ENCODE measurements at regions not wholly inside any gene's neighbourhood (a gene's known extent, or its start where the extent isn't known, plus 50 kb on each side); places are given as distances from the start of the nearest gene placed in this dataset.

- DNase-seq (ENCODE audit: low read depth, low spot score), result no peak
These were observed 333.7 kb upstream of the FANCL start for GRCh38 chr2:58574873-58575272.

DNA sequence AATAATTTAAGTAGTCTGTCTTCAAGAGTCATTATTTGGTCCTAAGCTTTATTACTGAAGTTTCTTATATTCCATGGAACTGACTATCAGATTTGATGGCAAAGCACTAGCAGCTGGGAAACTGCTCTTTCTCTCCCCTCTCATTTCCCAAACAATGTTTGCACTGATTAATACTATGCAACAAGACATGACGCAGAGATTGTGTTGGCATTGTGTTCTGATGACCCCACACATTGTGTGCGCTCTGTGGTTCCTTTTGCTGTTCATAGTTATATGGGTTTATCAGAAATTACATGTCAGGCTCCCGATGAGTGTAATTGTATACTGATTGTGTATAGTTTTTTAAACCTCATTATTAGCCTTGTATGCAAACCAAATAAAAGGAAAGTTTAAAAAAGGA is 331.6 kb upstream of the FANCL start:
- no peak for DNase-seq (ENCODE audit: low read depth, low spot score)

DNA sequence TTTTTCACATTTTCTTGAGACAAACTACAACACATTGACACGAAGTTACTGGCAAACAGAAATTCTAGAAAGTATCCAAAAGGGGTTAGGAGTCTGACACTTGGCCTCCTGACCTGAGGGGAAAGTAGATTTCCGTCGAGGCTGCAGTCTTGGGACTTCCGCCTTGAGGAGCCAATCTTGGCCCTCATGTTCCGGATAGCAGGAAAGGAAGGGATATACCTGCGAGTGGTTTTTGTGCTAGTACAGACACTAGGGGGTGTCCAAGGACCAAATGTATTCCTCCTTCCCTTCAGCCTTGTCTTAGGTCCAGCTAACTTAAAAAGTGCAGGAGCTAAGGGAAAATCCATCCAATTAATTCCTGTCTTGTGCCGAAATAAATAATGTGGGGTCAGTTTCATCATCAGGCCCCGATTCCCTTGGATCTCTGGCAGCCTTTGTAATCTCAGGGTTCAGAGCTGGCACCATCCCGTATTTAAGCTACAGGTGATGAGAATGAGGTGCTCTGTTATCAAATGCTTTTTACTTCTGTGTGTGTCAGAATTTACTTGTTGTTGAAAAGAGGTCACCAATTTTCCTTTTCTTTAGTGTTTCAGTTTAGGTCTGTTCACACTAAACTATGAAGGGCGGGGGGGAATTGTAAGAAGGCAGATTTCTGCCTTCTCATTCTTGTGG is 330.2 kb upstream of the FANCL start:
- DNase-seq (ENCODE audit: low read depth, low spot score), result peak; percentile 30

- DNase-seq (ENCODE audit: low read depth, low spot score), result no peak
These were observed 328.5 kb upstream of the FANCL start for GRCh38 chr2:58569475-58570185.

DNA sequence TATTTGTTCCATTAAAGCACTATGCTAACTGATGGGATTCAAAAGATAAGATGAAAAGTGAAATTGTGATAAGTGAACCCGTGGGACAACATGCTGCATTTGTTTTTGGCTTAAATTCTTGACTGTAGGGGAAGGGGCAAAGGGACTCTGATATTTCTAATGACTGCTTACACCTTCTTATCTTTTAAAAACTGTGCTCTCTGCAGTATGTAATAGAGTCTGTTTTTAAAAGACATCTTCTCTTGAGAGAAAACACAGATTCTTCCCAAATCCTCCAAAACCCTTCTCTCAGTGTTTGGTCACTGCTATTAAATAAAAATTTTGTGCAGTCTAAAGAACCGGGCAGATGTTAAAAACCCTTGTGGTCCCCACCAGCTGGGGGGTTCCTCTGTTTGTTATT is 327.8 kb upstream of the FANCL start:
- no peak for DNase-seq (ENCODE audit: low read depth, low spot score)

DNA sequence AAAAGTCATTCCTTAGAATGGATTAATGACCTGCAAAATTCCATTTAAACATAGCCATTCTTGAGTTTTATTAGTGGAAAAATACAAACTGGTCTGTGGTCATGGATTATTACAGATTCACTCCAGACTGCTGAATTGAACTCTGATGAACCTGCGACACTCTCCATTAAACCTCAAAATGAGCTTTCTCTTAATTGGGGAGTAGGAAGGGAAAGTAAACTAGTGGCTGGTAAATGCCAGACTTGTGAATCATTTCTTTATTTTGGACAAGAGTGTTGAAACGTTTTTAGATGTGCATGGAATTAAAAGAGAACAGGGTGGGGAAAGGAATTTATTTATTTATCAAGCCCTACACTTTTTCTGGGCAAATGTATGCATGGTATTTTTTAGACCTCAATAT is 321.2 kb upstream of the FANCL start:
- no peak for DNase-seq (ENCODE audit: low read depth, low spot score)

DNA sequence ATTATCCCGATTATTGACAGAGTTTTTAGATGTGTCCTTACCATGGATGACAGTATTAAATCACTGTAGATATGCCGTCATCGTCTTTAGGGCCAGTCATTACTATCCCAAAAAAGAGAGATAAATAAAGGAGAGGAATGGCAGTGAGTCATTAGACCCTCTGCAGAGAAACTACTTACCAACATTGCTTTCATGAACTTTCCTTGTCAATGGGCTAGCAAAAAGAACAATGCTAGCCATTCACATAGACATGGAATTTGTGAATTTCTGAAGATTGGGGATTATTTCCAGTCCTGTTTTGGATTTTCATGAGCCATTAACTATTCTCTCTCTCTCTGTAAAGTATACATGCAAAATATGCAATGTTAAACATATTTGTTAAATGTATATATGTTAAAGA is 319.4 kb upstream of the FANCL start:
- DNase-seq (ENCODE audit: low read depth, low spot score), result no peak

GRCh38 chr2:58558881-58559280 is 317.8 kb upstream of the FANCL start:
- DNase-seq (ENCODE audit: low read depth, low spot score), result no peak

DNA sequence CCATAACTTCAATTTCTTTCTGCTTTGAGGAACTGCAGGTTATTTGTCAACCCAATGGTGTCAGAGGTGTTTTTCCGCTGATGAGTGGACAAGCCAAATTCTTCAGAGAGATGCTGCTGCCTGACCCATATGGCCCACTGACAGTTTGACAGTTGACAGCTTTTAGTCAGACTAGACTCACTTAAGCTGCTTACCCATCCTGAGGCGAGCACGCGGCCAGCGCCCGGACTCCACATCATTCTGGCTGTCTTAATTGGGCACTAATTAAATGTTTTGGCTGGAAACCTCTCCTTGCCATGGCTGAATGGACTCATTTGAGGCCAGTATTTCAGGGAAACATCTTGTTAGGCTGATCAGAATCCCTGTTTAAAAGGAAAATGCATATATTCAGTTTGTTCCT is 316.1 kb upstream of the FANCL start:
- DNase-seq (ENCODE audit: low read depth, low spot score), result no peak

GRCh38 chr2:58553937-58554336 is 312.8 kb upstream of the FANCL start:
- DNase-seq (ENCODE audit: low read depth, low spot score), result no peak

- DNase-seq (ENCODE audit: low read depth, low spot score), result no peak
These were observed 312.4 kb upstream of the FANCL start for GRCh38 chr2:58553522-58553921.

DNA sequence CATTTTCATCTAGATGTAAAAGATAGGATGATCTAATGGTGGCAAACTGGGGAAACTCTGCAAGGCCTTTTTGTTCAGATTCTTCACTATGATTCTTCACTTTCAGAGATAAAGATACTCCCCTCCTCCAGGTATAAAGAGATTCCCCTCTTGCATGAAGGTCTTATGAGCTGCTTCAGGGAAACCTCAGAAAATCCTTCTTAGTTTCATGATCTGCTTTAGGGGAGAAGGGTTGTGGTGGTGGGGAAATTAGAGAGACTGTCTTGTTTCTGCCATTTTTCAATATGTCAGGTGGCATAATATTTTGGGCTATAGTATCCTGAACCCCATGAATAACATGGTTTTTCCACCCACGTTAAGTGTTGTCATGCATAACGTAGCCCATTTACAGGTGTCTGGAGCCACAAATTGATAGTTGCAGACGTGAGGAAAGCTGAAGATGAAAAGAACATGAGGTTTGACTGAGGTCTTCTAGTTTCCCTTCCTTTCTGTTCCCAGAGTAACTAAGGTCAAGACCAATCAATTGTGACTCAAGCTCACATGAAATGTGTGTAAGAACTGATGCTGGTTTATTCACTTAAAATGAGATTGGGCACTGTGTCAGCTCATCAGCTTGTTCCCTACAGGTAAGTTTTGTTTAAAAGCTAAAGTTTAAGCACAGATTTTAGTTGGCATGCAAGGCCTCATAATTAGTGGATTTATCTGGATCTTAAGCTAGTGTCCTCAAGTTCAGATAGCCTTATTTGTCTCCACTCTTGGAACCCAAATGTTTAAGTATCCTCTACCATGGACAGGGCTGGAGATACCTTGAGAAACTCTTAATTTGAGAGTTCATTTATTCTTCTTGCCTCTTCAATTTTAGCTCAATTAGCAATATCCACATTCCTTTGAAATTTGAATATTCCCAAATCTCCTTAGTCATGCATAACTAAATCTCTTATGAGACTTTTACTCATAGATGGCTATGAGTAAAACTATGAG is 304.5 kb upstream of the FANCL start:
- DNase-seq (ENCODE audit: low read depth, low spot score), result no peak

DNA sequence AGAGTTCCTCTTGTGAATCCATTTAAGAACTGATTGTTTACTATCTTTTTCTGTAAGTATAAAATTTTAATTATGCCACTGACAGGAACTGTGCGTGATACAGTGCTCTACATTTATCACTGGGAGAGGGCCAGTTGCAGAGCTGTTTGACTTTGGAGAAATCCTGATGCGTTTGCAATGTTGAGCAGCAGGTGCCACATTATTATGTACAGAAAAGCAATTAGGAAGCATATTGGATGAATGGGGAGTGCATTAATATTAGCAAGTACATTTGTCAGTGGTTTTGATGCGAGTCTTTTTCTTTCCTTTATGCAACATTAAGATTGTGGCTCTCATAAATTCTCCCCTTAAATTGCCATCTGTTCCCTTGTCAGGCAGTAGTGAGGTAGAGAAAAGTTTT is 302.3 kb upstream of the FANCL start:
- DNase-seq (ENCODE audit: low read depth, low spot score), result no peak

DNA sequence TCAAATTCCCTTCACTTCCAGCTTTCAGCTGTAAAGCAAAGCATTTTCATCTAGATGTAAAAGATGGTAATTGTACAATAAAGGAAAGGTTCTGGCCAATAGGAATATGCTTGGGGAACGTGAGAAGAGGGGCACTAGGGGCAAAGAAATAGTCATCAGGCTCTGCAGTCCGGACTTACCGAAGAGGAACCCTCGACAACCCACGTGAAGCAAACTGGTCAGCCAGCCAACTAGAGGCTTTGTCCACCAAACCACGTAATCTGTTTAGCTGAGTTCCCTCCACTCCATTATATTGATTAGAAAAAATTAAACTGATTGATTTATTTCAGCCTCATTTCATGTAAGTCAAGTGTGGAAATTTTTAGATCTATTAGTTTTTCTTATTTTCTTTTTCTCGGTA is 300.4 kb upstream of the FANCL start:
- DNase-seq (ENCODE audit: low read depth, low spot score), result no peak

GRCh38 chr2:58540681-58541080 is 299.6 kb upstream of the FANCL start:
- no peak for DNase-seq (ENCODE audit: low read depth, low spot score)

GRCh38 chr2:58539973-58540372 is 298.8 kb upstream of the FANCL start:
- DNase-seq (ENCODE audit: low read depth, low spot score), result no peak

DNA sequence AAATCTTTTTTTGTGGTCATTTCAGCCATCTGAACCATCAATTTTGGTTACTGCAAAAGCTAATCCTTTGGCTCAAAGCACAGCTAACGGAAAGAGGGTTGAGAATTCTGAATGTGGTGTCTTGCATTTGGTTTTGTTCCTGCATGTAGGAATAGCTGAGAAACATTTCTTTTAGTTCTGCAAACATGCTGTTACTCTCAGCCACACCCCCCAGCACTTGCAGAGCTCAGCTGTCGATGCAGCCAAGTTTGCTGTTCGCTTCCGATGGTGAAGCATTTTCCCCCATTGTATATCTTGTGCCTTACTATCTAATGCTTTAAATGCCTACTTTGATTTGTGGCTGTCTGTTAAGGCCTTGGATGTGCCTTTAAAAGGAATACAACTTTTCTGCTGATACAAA is 294.9 kb upstream of the FANCL start:
- DNase-seq (ENCODE audit: low read depth, low spot score), result no peak

- DNase-seq (ENCODE audit: low read depth, low spot score), result no peak
These were observed 294.1 kb upstream of the FANCL start for GRCh38 chr2:58535182-58535581.

GRCh38 chr2:58533376-58533775 is 292.3 kb upstream of the FANCL start:
- DNase-seq (ENCODE audit: low read depth, low spot score), result no peak

DNA sequence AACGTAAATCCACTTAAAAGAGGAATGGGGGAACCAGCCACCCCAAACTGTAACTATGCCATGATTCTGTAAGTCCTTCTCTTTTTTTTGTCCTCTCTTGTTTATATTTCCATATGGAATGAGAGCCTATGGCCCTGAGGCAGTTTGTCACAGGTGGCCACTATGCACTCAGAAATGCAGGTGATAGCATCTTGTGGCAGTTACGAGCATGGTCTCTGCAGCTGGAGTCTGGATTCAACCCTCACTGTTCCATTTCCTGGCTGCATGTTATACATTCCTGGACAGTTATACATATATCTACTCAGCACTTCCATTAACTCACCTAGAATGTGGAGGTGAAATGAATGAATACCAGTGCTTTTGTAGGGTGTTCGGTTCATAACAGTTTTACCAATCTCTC is 291.5 kb upstream of the FANCL start:
- no peak for DNase-seq (ENCODE audit: low read depth, low spot score)

GRCh38 chr2:58527647-58528046 is 286.5 kb upstream of the FANCL start:
- DNase-seq (ENCODE audit: low read depth, low spot score), result no peak

- no peak for DNase-seq (ENCODE audit: low read depth, low spot score)
These were observed 280.9 kb upstream of the FANCL start for GRCh38 chr2:58521803-58522554.
